ENCODE measurements at regions not wholly inside any gene's neighbourhood (a gene's known extent, or its start where the extent isn't known, plus 50 kb on each side); places are given as distances from the start of the nearest gene placed in this dataset.

DNA sequence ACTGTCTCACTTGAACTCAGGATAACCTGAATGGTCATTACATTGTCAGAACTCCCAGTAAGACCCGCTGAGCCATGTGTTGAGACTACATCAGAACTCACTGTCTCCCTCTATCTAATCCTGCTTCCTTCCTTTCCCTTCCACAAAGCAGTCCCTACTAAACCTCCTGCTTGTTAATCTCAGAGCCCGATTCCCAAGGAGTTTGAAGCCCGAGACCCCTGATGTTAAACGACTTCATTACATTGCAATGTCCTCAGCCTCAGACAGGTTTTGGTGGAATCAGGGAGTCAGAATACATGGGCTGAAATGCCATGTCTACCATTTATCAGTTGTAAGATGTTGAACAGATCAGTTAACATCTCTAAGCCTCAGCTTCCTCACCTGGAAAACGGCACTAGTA, 682.4 kb downstream of the ADGRL2 start:
- Histone ChIP-seq H3K27me3 (no peaks in the 10 kb centered on the region), H3K9me3 (no peaks in the 10 kb centered on the region), H3K36me3 (no peaks in the 10 kb centered on the region), H3K4me1 (peaks cover 0 to 29% (median 1%) of the 10 kb centered on the region in 12 donors), H3K27ac (no peak overlapping the region), H3K4me3 (no peak overlapping the region)
- TF ChIP-seq POLR2A (IDR thresholded peaks at IDR 0.05), result no peak
- TF ChIP-seq, protein P1, sequence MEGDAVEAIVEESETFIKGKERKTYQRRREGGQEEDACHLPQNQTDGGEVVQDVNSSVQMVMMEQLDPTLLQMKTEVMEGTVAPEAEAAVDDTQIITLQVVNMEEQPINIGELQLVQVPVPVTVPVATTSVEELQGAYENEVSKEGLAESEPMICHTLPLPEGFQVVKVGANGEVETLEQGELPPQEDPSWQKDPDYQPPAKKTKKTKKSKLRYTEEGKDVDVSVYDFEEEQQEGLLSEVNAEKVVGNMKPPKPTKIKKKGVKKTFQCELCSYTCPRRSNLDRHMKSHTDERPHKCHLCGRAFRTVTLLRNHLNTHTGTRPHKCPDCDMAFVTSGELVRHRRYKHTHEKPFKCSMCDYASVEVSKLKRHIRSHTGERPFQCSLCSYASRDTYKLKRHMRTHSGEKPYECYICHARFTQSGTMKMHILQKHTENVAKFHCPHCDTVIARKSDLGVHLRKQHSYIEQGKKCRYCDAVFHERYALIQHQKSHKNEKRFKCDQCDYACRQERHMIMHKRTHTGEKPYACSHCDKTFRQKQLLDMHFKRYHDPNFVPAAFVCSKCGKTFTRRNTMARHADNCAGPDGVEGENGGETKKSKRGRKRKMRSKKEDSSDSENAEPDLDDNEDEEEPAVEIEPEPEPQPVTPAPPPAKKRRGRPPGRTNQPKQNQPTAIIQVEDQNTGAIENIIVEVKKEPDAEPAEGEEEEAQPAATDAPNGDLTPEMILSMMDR (IDR thresholded peaks at IDR 0.05), result no peak
- intact Hi-C loops (cut with DNase I), result no loop called here
- ATAC-seq, result no peak
- DNase-seq, result no peak
- WGBS, 4 donors, result 81 to 84% (median 81%) methylated on average over 5 of the region's 5 CpGs

DNA sequence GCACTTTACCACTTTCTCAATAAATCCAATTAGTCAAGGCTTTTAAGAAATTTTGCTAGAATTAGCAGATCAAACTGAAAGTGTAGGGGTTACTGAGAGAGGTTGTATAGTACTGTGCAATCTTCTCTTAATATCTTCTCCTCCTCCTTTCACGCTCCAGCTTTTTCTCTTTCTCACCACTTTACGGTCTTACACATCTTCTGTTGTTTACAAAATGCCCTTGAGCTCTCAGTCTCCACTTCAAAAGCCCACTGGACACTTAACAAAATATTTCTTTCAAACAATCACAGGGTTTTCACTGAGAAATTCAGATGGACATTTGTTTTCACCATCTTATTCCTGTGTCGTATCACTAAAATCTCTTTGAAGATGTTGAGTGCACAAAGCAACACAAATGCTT, 678.2 kb downstream of the ADGRL2 start:
- ATAC-seq, result no peak
- H3K4me1 ChIP-seq, result no peaks in the 10 kb centered on the region
- peaks cover 0 to 10% (median 0%) of the 10 kb centered on the region in 12 donors for H3K9me3 ChIP-seq
- H3K4me3 ChIP-seq, result no peak overlapping the region
- TF ChIP-seq, protein P1 (IDR thresholded peaks at IDR 0.05), result no peak
- TF ChIP-seq POLR2A (IDR thresholded peaks at IDR 0.05), result no peak
- no peaks in the 10 kb centered on the region for H3K27me3 ChIP-seq
- 95 to 99% (median 97%) methylated on average over 3 of the region's 3 CpGs for WGBS, 4 donors
- H3K36me3 ChIP-seq, result no peaks in the 10 kb centered on the region
- DNase-seq, result no peak
- no peak overlapping the region for H3K27ac ChIP-seq
- intact Hi-C loops (cut with DNase I), result no loop called here

DNA sequence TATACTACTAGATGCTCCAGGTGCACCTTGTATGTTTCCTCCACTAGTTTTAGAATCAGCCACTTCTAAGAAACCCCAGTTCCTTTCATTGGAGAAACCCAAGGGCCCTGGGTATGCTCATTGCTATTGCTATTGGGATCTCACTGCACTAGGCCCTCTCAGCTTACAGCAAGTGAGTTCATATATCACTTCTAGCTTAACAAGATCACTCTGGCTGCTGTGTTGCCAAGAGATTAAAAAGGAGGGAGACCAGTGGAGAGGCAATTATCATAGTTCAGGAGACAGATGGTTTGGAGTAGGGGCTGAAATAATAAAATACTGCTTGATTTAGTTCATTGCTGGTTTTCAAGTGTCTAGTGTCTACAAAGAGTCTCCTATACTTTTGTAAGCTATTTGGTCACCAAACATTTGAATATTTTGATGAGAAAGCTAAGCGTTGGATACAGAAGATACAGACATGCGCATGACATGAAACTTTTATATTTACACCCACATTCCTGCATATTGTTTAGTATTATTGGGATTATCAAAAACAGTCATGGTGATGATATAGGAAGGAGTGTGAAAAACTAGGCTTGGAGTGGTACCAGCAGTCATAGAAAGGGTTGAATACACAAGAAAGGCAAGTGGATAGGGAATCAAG, 671.9 kb downstream of the ADGRL2 start:
- H3K4me3 ChIP-seq, result no peak overlapping the region
- TF ChIP-seq, protein P1 (IDR thresholded peaks at IDR 0.05), result no peak
- TF ChIP-seq POLR2A (IDR thresholded peaks at IDR 0.05), result no peak
- ATAC-seq (no peak), DNase-seq (no peak)
- H3K27me3 ChIP-seq, result no peaks in the 10 kb centered on the region
- no peak overlapping the region for H3K27ac ChIP-seq
- no peaks in the 10 kb centered on the region for H3K4me1 ChIP-seq
- intact Hi-C loops (cut with DNase I), result no loop called here
- peaks cover 0 to 10% (median 0%) of the 10 kb centered on the region in 12 donors for H3K9me3 ChIP-seq
- WGBS, 4 donors, result 94 to 97% (median 96%) methylated on average over 2 of the region's 2 CpGs
- no peaks in the 10 kb centered on the region for H3K36me3 ChIP-seq

DNA sequence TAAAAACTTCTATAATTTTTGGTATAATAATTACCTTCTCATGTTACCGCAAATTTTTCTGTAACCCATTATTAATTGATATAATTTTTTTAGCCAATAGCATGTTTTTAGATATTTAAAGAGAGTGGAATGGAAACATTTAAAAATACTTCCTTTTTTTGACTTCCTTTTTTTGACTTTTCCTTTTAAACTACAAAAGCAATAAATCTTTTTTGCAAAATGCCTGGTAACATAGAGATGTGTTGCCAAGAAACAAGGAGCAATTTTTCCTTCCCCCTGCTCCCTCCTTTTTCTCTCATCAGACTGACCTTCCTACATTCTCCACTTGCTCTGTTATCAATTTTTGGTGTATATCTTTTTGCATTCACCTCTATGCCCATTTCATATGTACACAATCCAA, 666.2 kb downstream of the ADGRL2 start:
- Histone ChIP-seq H3K27me3 (no peaks in the 10 kb centered on the region), H3K27ac (no peak overlapping the region), H3K9me3 (no peaks in the 10 kb centered on the region), H3K4me3 (no peak overlapping the region), H3K36me3 (no peaks in the 10 kb centered on the region), H3K4me1 (peaks cover 0 to 27% (median 0%) of the 10 kb centered on the region in 12 donors)
- intact Hi-C loops (cut with DNase I), result no loop called here
- no peak for TF ChIP-seq POLR2A (IDR thresholded peaks at IDR 0.05)
- TF ChIP-seq, protein P1 (IDR thresholded peaks at IDR 0.05), result no peak
- DNase-seq (no peak), ATAC-seq (no peak)
- 84 to 94% (median 91%) methylated on average over 1 of the region's 1 CpG for WGBS, 4 donors
